ENCODE measurements at regions not wholly inside any gene's neighbourhood (a gene's known extent, or its start where the extent isn't known, plus 50 kb on each side); places are given as distances from the start of the nearest gene placed in this dataset.

GRCh38 chr5:147963436-147963835 lies 57.1 kb upstream of the C5orf46 start:
- H3K27ac ChIP-seq, result no peak overlapping the region
- POLR2A ChIA-PET (ENCODE audit: low non-redundant PET), result no interaction called here
- CTCF ChIA-PET, result interaction anchor here (0.6 to 0.7 kb wide), 2 partner anchors 23 to 132 kb away, joined by 3 read pairs; no protein-coding TSS in a partner anchor
- TF ChIP-seq CTCF (conservative IDR thresholded peaks at IDR 0.05; ENCODE audit: low read depth), result no peak
- DNase-seq (ENCODE audit: low spot score), result no peak

GRCh38 chr5:147961208-147961749 lies 54.9 kb upstream of the C5orf46 start:
- ChIA-PET CTCF (no interaction called here), POLR2A (ENCODE audit: low non-redundant PET) (no interaction called here)
- DNase-seq (ENCODE audit: low spot score), result no peak
- H3K27ac ChIP-seq, result no peak overlapping the region
- no peak for TF ChIP-seq CTCF (conservative IDR thresholded peaks at IDR 0.05; ENCODE audit: low read depth)

- no peak for DNase-seq (ENCODE audit: low spot score)
- H3K27ac ChIP-seq, result no peak overlapping the region
- no peak for TF ChIP-seq CTCF (conservative IDR thresholded peaks at IDR 0.05; ENCODE audit: low read depth)
- POLR2A ChIA-PET (ENCODE audit: low non-redundant PET), result no interaction called here
- CTCF ChIA-PET, result interaction anchor here (0.6 kb wide), 1 partner anchor 526 kb away, joined by 4 read pairs; no protein-coding TSS in a partner anchor
Measured at GRCh38 chr5:147957901-147958300, 51.6 kb upstream of the C5orf46 start.

GRCh38 chr5:147956842-147957223 lies 50.5 kb upstream of the C5orf46 start:
- ChIA-PET POLR2A (ENCODE audit: low non-redundant PET) (no interaction called here), CTCF (interaction anchor here (0.5 to 2.2 kb wide), 3 partner anchors 31 to 391 kb away, joined by 3 to 13 read pairs (median 3); no protein-coding TSS in a partner anchor)
- DNase-seq (ENCODE audit: low spot score), result peak; percentile 76
- no peak overlapping the region for H3K27ac ChIP-seq
- TF ChIP-seq CTCF (conservative IDR thresholded peaks at IDR 0.05; ENCODE audit: low read depth), result no peak

- H3K27ac ChIP-seq, result no peak overlapping the region
- ChIA-PET CTCF (interaction anchor here (0.5 to 2.2 kb wide), 3 partner anchors 31 to 392 kb away, joined by 3 to 13 read pairs (median 3); no protein-coding TSS in a partner anchor), POLR2A (ENCODE audit: low non-redundant PET) (interaction anchor here (0.6 to 0.7 kb wide), 2 partner anchors 221 to 482 kb away, joined by 3 read pairs; no protein-coding TSS in a partner anchor)
- no peak for TF ChIP-seq CTCF (conservative IDR thresholded peaks at IDR 0.05; ENCODE audit: low read depth)
- DNase-seq (ENCODE audit: low spot score), result peak; percentile 51
Measured at GRCh38 chr5:147956064-147956841, 49.9 kb upstream of the C5orf46 start.

All from RWPE1 (cell line).